ENCODE measurements at regions not wholly inside any gene's neighbourhood (a gene's known extent, or its start where the extent isn't known, plus 50 kb on each side); places are given as distances from the start of the nearest gene placed in this dataset.

- TF ChIP-seq EZH2 (IDR thresholded peaks at IDR 0.05; ENCODE audit: borderline replicate concordance, low read depth, low read length, poor library complexity, severe bottlenecking) (no peak), CTCF (conservative IDR thresholded peaks at IDR 0.05; ENCODE audit: low read depth, low read length) (no peak)
Observed at GRCh38 chr3:18729671-18730070, 304.5 kb upstream of the SATB1 start.
